ENCODE measurements at regions not wholly inside any gene's neighbourhood (a gene's known extent, or its start where the extent isn't known, plus 50 kb on each side); places are given as distances from the start of the nearest gene placed in this dataset.
"Not testable (repeated sequence)": the region's sequence is repeated elsewhere in the genome, so short reads cannot be mapped to it uniquely, and the experiment has no call there.

- no peak for DNase-seq
Measured at GRCh38 chr16:27639561-27640276, 89.8 kb downstream of the KATNIP start.

- no peak for DNase-seq
Measured at GRCh38 chr16:27640277-27640600, 90.3 kb downstream of the KATNIP start.

GRCh38 chr16:27641260-27641659 lies 91.3 kb downstream of the KATNIP start:
- no peak for DNase-seq

- not testable (repeated sequence) for DNase-seq
Measured at GRCh38 chr16:27641734-27642415, 91.9 kb downstream of the KATNIP start.

GRCh38 chr16:27642756-27643155 lies 92.8 kb downstream of the KATNIP start:
- no peak for DNase-seq

GRCh38 chr16:27644165-27644564 lies 94.2 kb downstream of the KATNIP start:
- no peak for DNase-seq

GRCh38 chr16:27645396-27645795 lies 95.5 kb downstream of the KATNIP start:
- no peak for DNase-seq

DNA sequence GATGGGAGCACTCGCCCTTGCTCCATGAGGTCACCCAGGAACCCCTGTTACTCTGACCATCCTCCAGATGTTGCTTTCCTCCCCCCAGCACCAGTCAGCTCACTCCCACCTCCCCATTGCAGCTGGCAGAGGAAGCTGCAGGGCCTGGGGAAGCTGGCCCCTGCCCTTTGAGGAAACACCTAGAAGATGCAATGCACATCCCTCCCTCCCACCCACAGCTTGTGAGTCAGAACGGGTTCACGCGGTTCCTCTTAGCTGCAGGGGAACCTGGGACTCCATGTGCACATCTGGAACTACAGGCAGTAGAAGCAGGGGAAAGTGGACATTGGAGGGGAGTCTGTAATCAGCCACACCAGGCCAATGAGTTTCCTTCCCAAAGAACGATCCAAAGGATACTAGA lies 96.9 kb downstream of the KATNIP start:
- no peak for DNase-seq

DNA sequence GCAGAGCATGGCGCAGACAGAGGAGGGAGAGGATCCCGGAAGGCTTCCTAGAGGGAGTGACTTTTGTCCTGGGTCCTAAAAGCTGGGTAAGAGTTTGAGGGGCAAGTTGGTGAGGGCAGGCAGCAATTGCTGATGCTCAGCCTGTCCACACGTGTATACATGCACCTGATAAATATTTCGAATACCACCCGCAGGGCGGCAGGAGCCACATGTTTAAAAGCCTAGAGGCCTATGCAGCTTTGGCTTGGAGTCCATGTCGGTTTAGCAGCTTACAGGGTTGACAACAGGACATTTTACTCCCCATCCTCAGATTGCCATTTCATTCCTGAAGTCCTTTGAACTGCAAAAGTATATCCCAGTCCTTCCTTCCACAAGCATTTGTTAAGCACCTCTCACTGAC lies 99.1 kb downstream of the KATNIP start:
- DNase-seq, result no peak

DNA sequence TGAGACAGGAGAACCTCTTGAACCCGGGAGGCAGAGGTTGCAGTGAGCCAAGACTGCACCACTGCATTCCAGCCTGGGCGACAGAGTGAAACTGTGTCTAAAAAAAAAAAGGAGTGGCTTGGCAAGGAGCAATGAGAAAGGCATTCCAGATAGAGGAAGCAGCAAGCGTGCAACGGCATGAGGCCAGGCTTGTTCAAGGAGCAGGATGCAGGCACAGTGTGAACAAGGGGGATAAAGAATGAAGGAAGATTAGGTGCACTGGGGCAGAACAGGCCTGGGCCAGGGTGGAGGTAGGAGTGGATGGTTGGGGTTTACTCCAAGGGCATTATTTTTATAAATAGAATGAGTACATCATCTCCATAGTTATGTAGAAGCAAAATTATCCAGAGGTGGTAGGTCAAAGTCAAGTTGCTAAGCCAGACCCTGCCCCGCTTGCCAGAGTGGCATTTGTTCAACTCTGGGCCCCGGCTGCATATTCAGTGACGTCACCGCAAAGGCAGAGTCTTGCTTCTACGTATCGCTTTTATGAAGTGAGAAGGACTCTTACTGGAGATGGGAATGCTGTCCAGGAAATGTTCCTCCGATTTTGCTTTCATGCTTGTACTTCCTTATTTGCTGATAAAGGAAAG lies 100.2 kb downstream of the KATNIP start:
- DNase-seq, result no peak

DNA sequence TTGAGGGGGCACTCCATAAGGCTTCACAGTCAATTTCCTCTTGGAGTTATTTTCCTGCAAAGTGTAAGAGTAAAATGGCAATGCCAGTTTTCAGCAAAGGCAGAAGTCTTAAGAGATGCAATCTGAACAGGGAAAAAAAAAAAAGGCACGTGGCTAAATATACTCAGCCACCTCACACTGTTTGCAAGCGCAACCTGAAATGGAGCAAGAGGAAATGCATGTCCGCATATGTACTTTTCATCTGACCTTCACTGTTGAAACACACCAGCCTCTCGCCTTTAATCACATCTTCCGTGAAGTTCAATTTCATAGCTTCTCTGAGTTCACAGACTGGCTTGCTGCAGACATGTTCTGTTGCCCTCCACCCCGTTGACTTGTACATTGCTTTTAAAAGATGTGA lies 101.4 kb downstream of the KATNIP start:
- no peak for DNase-seq

DNA sequence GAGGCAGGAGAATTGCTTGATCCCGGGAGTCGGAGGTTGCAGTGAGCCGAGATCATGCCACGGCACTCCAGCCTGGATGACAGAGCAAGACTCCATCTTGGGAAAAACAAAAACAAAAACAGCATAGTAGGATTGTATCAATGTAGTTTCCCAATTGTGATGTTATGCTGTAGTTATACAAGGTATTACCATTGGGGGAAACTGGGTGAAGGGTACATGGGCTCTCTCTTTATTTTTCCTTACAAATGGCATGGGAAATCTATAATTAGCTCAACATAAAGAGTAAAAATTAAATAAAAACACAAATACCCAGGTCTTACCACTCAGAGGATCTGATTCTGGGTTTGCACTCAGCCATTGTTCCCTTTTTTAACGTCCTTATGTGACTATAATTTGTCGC lies 107.9 kb downstream of the KATNIP start:
- DNase-seq, result no peak

- DNase-seq, result no peak
Measured at GRCh38 chr16:27660507-27660906, 110.6 kb downstream of the KATNIP start.

GRCh38 chr16:27663235-27663634 lies 113.3 kb downstream of the KATNIP start:
- not testable (repeated sequence) for DNase-seq

DNA sequence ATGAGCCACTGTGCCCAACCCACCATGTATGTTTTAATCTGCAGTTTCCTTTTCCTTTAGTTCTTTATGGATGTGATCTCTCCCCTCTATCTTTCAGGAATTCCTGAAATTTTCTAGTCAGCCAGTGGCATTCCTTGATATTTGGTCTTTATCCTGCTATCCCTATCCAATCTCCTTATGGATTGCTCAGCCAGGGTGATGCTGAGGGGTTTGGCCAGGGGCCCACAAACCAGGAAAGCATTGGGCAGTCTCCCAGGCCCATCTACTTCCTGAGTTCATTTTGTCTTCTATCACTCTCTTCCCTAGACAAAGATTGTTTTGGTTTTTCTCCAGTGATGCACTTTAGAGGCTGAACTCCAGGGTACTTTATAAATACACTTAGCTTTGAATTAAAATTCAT lies 115.9 kb downstream of the KATNIP start:
- DNase-seq, result no peak

DNA sequence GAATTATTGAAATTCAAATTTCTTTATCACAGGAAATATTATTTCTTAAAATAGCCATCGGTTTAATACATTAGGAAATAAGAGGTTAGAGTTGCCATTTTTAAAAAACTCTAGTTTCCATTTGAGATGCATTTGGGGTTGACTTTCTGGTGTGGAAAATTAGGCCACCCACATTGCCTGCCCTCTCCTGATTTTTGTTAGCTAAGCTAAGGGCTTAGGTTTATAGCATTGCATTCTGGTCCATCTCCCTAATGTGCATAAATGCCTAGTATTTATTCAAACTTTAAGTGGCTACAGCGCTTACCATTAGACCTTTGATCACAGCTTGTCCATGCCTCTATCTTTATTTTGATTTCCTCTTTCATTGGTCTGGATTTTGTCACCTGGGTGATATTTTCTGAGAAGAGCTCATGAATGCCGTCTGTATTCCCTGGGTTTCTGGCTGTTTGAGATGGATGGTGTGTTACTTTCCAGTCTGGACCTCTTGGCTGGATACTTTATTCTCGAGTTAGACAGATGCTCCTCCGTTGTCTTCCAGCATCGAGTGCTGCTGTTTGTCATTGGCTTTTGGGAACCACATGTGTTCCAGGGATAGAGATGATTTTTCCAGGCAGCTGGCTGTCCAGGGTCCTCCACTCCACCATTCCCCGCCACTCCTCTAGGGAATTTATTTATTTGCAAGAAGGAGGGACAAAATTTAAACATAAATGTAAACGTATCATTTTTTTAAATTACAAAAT lies 120.3 kb downstream of the KATNIP start:
- DNase-seq, result no peak

- DNase-seq, result no peak
Measured at GRCh38 chr16:27671410-27671809, 121.5 kb downstream of the KATNIP start.

- DNase-seq, result no peak
Measured at GRCh38 chr16:27676839-27677238, 126.9 kb downstream of the KATNIP start.

- no peak for DNase-seq
Measured at GRCh38 chr16:27677263-27677662, 127.3 kb downstream of the KATNIP start.

DNA sequence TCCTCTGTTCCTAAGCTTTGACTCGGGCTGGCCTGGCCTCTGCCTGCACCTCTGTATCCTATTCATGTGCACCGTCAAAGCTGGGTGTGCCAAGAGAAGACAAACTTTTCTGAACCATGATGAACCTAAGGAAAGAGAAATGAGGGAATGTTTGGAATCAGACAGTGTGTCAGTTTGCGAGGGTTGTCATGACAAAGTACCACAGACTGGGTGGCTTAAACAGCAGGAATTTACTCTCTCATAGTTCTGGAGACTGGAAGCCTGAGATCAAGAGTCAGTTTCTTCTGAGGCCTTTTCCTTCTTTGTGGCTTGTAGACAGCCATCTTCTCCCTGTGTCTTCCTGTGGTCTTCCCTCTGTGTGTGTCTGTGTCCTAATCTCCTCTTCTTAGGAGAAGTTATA lies 129.0 kb downstream of the KATNIP start:
- no peak for DNase-seq

DNA sequence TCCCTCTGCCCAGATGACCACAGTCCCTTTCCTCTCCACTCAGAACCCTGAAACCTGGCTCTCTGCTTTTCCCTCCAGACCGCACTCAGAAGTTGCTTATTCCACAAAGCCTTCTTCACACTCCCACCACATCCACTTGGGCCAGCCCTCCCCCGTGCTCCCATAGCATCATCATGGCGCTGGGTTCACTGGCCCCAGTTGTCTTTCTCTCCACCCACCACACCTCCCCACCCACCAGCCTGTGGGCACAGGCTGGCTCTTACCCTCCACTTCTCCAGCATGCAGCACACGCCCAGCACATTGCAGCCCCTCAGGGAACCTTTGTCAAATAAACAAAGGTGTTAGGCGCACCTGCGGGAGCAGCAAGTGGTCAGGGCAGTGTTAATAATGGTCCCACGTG lies 130.0 kb downstream of the KATNIP start:
- no peak for DNase-seq

DNA sequence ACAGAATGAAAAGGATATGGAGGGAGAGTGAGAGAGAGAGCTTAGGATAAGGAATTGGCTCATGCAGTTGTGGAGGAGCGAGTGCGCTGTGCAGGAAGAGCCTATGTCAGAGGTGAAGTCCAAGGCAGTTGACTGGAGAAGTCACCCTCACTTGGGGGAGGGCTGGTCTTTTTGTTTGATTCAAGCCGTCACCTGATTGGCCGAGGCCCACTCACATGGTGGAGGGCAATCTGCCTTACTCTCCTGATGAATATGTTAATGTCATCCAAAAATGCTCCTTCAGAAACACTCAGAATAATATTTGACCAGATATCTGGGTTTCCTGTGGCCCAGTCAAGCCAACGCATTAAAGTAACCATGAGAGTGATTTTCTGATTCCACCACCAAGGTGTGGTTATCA lies 131.7 kb downstream of the KATNIP start:
- DNase-seq, result no peak

GRCh38 chr16:27684047-27684446 lies 134.1 kb downstream of the KATNIP start:
- no peak for DNase-seq
